Tibial nerve (tissue), 4 donors: ENCODE measurements at regions not wholly inside any gene's neighbourhood (a gene's known extent, or its start where the extent isn't known, plus 50 kb on each side); places are given as distances from the start of the nearest gene placed in this dataset.

Experiments used
- CTCF ChIP-seq, 5 experiments: fragments of 200-600 bp in 3 of 5; fragments of 450-650 bp in 2 of 5; sonication (generic) in 3 of 5; IDR thresholded peaks; one replicate each; pipeline ENCODE4 v1.5.1; 2016 to 2019; ENCODE audit warnings: antibody characterized with exemption in 5 of 5, mild to moderate bottlenecking in 3 of 5, moderate library complexity in 2 of 5
- EP300 ChIP-seq, 2 donors: sonication (generic); formaldehyde crosslinking; IDR thresholded peaks; one replicate each; pipeline ENCODE4 v1.6.1; 2017; ENCODE audit warnings: antibody characterized with exemption in 2 of 2, mild to moderate bottlenecking in 1 of 2
- POLR2A ChIP-seq, 2 donors: fragments of 450-650 bp; IDR thresholded peaks; one replicate each; pipeline ENCODE4 v1.6.1; 2017; ENCODE audit warnings: antibody characterized with exemption in 2 of 2, mild to moderate bottlenecking in 2 of 2, moderate library complexity in 2 of 2

GRCh38 chr13:109857325-109857724, 70.9 kb upstream of the IRS2 start:
- TF ChIP-seq CTCF (IDR thresholded peaks at IDR 0.05): no peak
- no peak for TF ChIP-seq POLR2A (IDR thresholded peaks at IDR 0.05)
- TF ChIP-seq EP300 (IDR thresholded peaks at IDR 0.05): no peak
